GM21786 (cell line): ENCODE measurements at regions not wholly inside any gene's neighbourhood (a gene's known extent, or its start where the extent isn't known, plus 50 kb on each side); places are given as distances from the start of the nearest gene placed in this dataset.
"Not testable (repeated sequence)": the region's sequence is repeated elsewhere in the genome, so short reads cannot be mapped to it uniquely, and the experiment has no call there.

Experiments used
- ATAC-seq: cut with Tn5 transposase; IDR thresholded peaks from one replicate; pipeline ENCODE4 v1.9.1; 2021; ENCODE audit not compliant: unreplicated experiment

- no peak for ATAC-seq
These were observed 142.9 kb downstream of the ASB9 start for GRCh38 chrX:15127010-15127409.

GRCh38 chrX:15116900-15117299, 153.0 kb downstream of the ASB9 start:
- ATAC-seq, result no peak

DNA sequence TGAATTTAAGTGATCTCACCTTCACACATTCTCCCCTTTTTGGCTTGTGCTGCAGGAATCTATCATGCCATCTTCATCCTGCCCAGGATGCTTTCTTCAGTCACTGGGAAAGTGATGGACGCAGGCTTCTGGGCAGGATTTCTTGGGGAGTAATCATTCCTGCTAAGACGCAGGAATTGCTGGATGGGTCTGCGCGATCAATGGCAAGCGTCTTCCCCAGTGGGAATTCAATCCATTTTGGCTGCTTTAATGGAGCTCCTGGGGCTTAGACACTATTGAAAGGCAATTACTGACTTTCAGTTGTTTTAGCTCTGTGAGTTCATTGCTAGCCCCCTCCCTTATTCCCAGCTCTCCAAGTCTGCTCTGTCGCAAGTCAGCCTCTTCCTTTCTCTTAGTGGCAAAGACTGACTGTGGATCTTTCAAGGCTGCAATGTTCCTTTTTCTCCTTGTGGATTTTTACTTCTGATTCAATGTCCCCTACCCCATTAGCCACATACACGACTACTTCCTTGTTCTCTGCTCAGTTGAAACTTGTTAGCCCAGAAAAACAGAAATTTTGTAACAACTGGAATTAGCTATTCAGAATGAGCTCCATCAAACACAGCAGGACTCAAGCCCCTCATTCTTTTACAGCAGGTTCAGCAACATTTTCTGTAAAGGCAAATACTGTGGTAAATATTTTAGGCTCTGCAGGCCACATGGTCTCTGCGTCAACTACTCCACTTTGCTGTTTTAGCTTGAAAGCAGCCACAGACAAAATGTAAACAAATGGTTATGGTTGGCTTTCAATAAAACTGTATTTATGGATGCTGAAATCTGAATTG, 154.9 kb downstream of the ASB9 start:
- no peak for ATAC-seq

- no peak for ATAC-seq
These were observed 162.4 kb downstream of the ASB9 start for GRCh38 chrX:15107367-15107988.

DNA sequence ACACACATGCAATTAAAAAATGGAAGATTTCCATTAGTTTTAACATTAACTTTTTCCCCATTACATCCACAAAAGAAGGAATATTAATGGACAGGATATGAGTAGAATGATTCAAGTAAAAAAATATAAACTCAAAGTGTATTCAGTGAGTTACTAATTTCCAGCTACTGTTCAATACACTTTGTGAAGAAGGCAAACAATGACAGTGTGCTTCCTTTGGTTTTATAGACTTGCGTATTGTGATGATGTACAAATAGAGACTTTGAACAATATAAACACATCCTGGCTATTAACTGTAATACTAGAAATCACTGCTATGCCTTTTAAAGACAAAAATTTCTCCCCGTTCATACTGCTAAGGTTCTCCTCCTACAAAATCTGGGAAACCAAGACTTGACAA, 171.4 kb downstream of the ASB9 start:
- ATAC-seq, result no peak

GRCh38 chrX:15087747-15088146, 182.1 kb downstream of the ASB9 start:
- no peak for ATAC-seq

DNA sequence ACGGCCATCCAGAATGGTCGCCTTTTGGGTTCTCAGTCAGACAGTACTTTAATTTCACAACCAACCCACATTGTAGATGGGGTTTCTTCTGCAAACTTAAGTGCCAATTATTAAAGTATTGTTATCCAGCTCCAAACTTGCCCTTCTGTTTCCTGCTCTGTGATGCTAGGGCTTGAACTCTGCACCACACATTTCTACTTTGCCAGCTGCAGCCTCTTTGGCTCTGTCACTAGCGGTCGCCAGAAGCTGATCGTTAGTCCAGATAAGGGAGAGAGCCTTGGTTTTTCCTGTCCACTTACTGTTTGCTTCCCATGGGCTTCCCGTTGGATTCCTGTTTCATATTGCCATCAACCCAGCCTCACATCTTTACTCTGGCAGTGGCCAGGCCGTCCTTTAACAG, 196.6 kb downstream of the ASB9 start:
- ATAC-seq, result no peak

- ATAC-seq, result no peak
These were observed 197.0 kb downstream of the ASB9 start for GRCh38 chrX:15072880-15073279.

- no peak for ATAC-seq
These were observed 197.6 kb downstream of the ASB9 start for GRCh38 chrX:15072259-15072658.

DNA sequence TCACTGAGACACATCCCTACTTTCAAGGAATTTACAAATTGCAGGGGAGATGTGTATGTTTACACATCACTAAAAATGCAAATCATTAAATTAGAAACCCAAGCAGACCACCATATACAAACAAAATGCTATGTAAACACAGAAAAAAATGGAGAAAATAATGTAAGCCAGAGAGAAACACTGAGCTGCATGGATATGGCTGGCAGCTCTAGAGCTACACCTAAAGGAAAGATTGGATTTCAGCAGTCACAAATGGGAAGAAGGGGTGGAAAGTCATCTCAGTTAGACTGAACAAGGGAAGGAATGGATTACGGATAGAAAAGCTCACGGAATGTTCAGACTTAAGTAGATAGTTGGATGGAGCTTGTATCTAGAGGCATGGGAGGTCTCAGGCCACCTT, 186.3 kb downstream of the MOSPD2 start:
- ATAC-seq, result no peak

GRCh38 chrX:15056044-15056443, 182.8 kb downstream of the MOSPD2 start:
- ATAC-seq, result no peak

GRCh38 chrX:15055146-15055930, 182.1 kb downstream of the MOSPD2 start:
- ATAC-seq, result no peak

- ATAC-seq, result no peak
These were observed 177.2 kb downstream of the MOSPD2 start for GRCh38 chrX:15050395-15050794.

- ATAC-seq, result no peak
These were observed 170.3 kb downstream of the MOSPD2 start for GRCh38 chrX:15043538-15043937.

GRCh38 chrX:15033917-15034316, 160.7 kb downstream of the MOSPD2 start:
- no peak for ATAC-seq

- no peak for ATAC-seq
These were observed 144.3 kb downstream of the MOSPD2 start for GRCh38 chrX:15017491-15017890.

GRCh38 chrX:15016051-15016450, 142.8 kb downstream of the MOSPD2 start:
- no peak for ATAC-seq

GRCh38 chrX:15014281-15014680, 141.1 kb downstream of the MOSPD2 start:
- ATAC-seq, result no peak

DNA sequence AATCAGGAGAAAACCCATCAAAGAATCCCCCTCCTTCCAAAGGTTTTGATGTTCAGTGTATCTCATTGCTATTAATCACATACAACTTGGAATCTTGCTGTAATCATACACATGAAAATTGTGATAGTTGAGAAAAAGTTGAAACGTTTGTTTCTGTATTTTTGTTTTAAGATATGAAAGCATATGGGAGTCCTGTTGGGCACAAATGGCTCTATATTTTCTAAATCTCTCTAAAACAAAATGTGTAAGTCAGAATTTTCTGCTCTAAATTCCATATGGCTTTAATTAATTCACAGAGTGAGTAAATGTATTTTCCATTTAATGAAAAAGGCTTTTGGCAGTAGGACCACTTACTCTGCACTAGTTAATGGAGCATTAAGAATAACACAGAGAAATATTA, 140.2 kb downstream of the MOSPD2 start:
- no peak for ATAC-seq

GRCh38 chrX:14997271-14997670, 124.0 kb downstream of the MOSPD2 start:
- ATAC-seq, result no peak

DNA sequence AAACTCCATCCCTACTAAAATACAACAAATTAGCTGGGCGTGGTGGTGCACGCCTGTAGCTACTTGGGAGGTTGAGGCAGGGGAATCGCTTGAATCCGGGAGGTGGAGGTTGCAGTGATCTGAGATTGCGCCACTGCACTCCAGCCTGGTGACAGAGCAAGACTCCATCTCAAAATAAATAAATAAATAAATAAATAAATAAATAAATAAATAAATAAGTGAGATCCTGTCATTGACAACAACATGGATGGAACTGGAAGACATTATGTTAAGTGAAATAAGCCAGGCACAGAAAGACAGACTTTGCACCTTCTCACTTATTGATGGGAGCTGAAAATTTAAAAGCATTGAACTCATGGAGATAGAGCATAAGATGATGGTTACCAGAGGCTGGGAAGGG, 111.2 kb downstream of the MOSPD2 start:
- not testable (repeated sequence) for ATAC-seq
